ENCODE measurements at regions not wholly inside any gene's neighbourhood (a gene's known extent, or its start where the extent isn't known, plus 50 kb on each side); places are given as distances from the start of the nearest gene placed in this dataset.

DNA sequence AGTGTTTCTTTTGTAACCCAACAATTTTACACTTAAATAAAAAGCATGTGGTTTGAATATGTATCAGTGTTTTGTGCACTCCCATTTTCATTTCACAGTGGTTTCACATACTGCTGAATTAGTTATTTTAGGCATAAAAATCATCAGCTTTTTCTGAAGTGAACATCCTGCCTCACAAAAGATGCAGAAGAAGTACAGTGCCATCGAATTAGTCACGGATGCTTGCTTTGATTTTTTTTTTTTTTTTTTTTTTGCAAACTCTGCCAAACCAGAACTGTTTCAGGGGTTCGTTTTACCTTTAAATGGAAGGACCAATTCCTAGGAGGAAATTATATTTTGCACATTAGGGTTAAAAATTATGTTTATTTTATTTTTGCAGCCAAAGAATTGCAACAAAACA lies 158.6 kb downstream of the RPS12 start:
- DNase-seq (ENCODE audit: low read depth in 1 of 2, low spot score in 1 of 2), result no peak

DNA sequence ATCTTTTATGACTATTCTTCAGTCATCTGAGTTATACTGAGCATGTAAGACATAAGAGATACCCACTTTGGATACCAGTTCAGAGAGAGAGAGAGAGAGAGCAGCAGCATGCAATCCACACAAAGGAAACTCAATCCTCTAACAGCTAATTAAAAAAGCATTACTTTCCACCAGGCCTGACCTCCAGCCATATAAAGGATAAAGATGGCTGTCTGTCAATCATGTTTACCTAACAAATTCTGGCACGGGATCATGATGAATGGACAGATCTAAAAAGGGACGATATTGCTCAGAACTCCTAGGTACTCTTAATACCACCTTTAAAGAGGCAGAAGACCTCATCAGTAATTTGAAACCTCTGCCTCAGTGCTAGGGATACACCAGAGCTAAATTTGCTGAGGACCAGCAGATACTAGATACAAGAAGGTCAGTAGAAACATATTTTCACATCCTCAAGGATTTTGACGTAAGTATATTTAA lies 159.2 kb downstream of the RPS12 start:
- no peak for DNase-seq (ENCODE audit: low read depth in 1 of 2, low spot score in 1 of 2)

DNA sequence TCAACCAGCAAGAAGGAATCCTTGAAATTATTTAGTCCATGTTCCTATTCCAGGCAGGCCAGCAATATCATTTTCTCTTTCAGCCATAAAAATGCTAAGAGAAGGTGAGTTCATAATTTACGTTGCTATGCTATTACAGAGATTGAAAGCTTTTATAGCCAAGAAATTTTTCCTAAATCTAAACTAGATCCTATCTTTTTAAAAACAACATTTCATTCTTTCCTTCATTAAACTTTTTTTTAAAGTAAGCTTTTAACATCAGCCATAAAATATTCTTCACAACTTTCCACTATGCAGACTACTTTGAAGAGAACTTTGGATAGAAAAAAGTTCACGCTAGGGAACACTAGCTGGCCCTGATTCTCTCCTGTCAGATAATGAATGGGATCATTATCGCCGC lies 159.8 kb downstream of the RPS12 start:
- no peak for DNase-seq (ENCODE audit: low read depth in 1 of 2, low spot score in 1 of 2)

DNA sequence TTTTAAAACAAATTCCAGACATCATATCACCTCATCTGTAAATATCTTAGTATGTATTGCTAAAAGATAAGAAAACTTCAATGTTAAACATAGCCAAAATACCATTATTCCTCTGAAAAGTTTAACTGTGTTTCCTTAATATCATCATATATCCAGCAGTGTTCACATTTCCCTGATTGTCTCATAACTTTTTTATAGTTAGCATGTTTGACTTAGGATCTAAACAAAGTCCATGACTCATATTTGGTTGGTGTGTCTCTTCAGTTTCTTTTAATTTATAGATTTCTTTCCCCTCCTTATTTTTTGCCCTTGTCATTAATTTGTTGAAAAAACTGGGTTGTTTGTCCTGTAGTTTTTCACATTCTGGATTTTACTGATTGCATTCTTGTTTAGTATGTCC lies 163.0 kb downstream of the RPS12 start:
- DNase-seq (ENCODE audit: low read depth in 1 of 2, low spot score in 1 of 2), result no peak

DNA sequence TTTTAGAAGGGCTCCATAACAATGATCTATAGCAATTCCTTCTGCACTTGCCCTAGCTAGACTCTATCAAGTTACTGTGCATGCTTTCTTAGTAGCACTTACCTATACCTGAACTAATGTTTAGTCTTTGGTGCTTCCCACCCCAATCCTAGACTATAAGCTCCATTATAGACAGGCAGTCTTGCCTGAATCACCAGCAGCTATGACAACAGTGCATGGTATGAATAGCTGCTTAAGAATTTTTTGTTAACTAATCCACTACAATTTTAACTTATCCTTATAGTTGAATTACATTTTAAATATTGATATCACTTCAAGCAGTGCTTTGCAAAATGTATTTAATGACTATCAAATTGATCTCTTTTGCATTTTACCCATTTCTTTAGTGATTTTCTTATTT lies 164.3 kb downstream of the RPS12 start:
- no peak for DNase-seq (ENCODE audit: low read depth in 1 of 2, low spot score in 1 of 2)

DNA sequence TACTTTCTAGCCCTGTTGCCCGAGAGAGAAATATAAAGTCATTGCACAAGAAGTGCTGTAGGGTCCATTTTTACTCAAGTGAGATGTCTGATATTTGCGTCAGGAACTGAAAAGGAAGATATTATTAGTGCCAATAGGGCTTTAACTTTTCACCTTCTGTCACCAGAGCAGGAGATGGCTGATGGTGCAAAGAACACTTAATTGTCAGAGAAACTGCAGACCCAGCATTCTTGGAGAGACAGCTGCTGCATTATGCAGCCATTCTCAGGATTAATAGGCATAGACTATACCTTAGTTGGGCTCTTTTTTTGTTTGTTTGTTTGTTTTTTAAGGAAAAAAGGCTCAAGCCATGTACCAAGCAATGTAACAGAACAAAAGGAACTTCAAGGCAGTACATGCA lies 179.4 kb downstream of the RPS12 start:
- no peak for DNase-seq (ENCODE audit: low read depth in 1 of 2, low spot score in 1 of 2)

DNA sequence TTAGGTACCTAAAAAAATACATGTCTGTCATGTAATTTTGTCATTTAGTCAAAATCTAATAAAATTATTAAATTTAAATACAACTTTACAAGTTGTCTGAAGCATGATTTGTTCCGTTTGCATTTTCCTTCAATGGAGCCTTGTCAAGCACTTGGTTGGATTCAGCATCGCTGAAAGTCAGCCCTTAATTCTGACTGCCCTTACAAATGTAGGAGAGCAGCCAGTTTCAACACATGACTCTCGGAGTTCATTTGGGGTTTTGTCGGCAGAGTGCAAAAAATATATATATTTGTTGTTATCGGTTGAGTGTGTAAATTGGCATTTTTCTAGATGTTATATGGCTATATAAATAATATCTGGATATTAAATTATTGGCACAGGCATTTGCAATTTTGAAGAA lies 180.6 kb downstream of the RPS12 start:
- no peak for DNase-seq (ENCODE audit: low read depth in 1 of 2, low spot score in 1 of 2)

DNA sequence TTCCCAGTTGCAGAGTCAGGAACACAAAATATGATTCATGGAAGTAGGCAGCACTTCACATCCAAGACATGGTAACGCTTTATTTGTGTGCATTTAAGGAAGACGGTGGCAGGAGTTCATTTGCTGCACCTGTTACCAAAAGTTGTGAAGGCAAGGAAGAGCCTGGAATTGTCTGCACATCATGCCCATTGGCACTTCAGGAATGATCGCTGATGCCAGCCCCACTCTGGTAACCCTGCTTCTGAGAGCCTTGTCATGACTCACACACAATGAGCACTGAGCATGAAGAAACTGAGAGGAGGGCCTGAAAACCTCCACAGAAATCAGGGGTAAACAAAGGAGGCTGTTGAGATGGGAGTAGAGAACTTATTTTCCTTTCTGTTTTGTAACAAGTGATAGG lies 181.1 kb downstream of the RPS12 start:
- no peak for DNase-seq (ENCODE audit: low read depth in 1 of 2, low spot score in 1 of 2)

DNA sequence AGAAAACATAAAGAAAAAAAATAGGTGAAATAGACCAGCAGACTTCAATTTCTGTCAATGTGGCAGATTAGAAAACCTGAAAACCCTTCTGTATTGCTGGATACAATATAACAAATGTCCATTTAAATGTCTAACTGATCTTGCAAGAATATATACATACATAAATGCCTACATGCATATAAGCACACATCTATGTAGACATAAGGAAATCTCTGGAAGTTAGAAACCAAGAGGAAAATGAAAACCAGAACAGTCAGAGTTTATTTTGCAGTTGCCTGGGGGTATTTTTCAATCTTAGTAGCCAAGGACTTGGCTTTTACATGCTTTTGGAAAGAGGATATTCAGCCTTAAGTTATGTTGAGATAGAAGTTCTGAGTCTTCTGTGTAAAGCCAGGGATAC lies 184.0 kb downstream of the RPS12 start:
- DNase-seq (ENCODE audit: low read depth in 1 of 2, low spot score in 1 of 2), result no peak

DNA sequence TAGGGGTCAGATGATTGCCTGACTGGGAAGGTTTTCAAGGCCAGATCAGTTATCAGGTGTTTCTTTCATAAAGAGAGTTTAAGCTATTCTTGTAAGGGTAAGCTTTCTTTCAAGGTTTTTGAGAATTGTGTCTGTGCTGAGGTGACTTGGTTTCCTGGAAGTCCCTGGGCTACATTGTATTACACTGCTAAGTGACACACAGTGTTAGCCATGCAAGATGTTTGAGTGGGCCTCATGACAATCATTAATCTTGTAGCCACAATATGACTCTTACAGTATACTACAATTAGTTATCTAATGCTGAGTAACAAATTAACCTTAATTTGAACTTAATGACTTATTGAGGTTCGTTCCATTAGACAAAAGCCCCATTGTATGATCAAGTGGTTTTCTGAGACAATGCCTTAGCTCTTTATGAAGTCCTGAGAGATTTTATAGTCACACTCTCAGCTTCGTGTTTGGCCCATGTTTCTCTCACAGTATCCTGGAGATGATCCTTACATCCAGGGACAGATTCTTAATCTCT lies 186.7 kb downstream of the RPS12 start:
- no peak for DNase-seq (ENCODE audit: low read depth in 1 of 2, low spot score in 1 of 2)

DNA sequence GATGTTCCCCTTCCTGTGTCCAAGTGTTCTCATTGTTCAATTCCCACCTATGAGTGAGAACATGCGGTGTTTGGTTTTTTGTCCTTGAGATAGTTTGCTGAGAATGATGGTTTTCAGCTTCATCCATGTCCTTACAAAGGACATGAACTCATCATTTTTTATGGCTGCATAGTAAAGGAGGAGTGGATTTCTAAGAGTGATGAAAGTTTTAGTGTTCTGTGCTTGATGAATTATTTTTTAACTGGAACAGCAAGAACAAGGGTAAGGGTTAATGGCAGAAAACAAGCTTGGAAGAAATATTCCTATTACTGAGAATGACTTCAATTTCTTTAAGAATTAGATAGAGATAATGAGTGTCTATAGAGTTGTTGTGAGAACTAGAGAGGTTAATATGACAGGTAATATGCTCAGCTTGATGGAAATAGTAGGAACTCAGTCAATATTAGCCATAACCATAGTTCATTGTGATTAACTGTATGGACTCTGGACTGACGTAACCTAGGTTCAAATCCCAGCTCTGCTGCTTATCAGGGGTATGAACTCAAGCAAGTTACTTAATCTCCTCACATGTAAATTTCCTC lies 190.0 kb downstream of the RPS12 start:
- DNase-seq (ENCODE audit: low read depth in 1 of 2, low spot score in 1 of 2), result no peak

DNA sequence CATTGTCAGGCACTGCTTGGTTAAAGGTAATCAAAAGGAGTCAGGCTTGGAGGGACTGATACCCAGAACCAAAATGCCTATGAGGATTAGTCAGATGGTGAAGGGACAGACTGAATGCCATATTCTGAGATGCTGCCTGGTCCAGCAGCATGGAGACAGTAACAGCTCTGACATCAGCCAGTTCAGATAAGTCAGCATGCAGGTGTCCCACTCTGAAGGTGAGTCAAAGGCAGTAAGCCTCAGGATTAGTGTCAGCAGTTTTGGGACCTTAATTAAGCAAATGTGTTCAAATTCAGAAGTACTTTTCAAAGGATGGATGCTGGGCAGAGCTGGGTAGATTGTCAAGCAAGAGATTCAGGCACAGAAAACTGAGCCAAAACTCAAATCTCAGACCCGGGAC lies 198.4 kb downstream of the RPS12 start:
- no peak for DNase-seq (ENCODE audit: low read depth in 1 of 2, low spot score in 1 of 2)

DNA sequence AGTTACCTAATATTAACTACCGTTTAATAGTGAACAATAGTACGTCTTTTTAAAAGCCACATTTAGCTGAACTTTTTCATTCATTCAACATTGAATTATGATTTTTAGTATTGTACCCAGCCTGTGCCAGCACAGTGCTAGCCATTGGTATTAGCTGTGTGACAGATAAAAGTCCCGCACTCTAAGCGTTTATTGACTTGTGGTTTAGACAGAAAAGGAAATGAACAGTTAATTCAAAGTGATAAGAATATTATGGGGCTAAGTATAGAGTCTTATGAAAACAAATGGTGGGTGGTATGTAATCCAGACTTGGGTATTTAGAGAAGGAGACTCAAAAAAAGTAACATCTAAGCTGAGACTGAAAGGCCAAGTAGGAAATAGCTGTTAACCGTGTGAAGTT lies 202.3 kb downstream of the RPS12 start:
- DNase-seq (ENCODE audit: low read depth in 1 of 2, low spot score in 1 of 2), result no peak

DNA sequence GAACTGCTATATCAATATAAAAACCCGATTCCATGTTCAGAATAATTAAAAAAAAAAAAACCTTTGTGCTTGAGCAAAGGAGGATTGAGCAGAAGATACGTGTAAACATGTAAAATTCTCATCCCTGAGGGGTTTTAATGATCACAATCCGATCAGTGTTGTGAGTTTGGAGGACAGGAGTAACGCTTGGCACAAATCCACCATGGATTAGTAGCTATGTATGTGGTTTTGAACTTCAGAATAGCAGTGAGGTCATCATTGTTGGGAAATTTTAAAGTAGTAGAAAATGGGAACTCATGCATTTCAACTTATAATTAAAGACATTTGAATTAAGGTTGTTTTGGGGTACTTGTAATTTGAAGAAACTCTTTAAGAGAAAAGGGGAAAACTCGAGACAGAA lies 203.2 kb downstream of the RPS12 start:
- DNase-seq (ENCODE audit: low read depth in 1 of 2, low spot score in 1 of 2), result no peak

DNA sequence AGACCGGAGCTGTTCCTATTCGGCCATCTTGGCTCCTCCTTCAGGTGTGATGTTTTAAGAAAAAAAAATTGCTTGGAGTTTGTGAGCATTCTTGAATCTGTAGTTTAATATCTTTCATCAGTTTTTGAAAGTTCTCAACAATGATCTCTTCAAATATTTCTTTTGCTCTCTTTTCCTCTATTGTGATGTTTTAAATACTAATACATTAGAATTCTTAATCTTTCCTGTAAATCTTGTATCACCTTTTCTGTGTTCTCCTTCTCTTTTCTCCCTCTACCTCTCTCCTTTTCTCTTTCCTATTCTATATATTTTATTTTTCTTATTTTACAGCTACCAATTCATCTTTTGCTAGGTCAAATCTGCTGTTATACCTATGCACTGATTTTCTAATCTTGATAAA lies 212.3 kb downstream of the RPS12 start:
- no peak for DNase-seq (ENCODE audit: low read depth in 1 of 2, low spot score in 1 of 2)

DNA sequence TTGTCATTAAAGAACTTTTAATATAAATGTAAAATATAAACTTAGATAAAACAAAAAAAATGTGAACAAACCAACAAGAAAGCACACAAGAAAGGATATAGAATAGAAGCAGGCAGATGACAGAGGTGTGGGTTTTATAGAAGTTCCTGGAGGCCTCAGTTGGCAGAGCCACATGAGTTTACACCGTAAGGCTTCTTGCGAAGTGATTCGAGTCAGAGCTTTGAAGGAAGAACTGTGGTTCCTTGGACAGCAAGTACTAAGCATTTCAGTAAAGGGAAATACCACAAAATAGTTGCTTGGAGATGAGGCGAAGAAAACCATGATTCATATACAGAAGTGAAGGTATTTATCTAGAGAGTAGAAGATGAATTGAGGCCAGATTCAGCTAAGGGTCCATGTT lies 207.9 kb upstream of the EYA4 start:
- DNase-seq (ENCODE audit: low read depth in 1 of 2, low spot score in 1 of 2), result no peak

DNA sequence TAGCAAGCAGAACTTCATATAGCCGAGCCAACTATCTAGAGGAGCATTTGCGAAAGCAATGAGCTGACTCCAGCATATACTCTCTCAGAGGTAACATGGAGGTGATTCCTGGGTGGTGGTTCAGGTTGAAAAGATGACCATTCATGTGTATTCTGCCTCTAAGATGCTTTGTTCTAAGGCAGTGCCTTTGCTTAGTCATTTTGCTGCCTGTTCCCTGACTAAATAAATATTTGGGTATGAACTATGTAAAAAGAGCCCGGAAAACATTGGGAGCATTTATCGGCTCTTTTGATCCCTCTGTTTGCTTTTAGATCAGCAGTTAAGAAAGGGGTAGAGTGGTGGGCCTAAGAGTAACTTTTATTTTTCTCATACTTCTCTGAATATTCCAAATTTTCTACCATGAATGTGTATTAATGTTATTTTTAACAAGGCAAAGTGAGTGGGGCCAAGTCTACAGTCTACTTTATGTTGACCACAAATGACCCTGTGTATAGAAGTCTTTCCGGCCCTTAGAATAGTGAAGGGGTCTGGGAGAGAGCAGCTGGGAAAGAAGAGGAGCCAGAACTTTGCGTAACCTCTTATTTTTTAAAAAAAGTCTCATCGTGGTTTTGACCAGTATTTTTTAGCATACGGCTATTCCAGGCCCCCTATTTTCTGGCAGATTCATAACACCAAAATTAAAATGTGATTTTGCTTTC lies 206.5 kb upstream of the EYA4 start:
- DNase-seq (ENCODE audit: low read depth in 1 of 2, low spot score in 1 of 2), result no peak

DNA sequence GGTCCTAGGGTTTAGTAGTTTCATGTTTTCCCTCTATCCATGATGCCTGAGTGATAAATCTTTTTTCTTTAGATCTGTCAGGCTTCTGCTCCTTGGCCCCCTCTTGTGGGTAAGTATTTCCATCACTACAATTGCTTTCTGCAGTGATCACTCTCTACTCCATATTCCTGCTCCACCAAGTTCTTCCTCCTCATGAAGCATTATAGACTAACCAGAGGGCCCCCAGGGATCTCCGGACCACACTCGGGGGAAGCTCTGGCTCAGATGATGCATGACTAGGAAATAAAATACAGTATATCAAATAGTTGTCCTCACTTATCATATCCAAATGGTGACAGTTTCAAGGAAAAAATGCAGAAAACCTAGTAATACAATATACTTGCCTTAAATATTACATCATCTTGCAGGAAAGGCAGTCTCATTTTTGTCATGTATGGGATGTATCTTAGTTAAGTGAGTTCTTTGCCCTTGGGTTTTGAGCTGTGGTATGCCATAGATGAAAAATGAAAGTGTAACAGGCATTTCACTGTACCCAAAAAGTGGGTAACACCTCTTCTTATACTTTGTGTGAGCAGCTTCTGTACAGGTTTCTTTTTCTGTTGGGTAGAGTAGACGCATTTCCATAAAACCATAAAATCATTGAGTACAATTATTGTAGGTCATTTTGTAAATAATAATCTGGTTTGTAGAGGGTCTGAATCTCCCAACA lies 200.9 kb upstream of the EYA4 start:
- no peak for DNase-seq (ENCODE audit: low read depth in 1 of 2, low spot score in 1 of 2)

DNA sequence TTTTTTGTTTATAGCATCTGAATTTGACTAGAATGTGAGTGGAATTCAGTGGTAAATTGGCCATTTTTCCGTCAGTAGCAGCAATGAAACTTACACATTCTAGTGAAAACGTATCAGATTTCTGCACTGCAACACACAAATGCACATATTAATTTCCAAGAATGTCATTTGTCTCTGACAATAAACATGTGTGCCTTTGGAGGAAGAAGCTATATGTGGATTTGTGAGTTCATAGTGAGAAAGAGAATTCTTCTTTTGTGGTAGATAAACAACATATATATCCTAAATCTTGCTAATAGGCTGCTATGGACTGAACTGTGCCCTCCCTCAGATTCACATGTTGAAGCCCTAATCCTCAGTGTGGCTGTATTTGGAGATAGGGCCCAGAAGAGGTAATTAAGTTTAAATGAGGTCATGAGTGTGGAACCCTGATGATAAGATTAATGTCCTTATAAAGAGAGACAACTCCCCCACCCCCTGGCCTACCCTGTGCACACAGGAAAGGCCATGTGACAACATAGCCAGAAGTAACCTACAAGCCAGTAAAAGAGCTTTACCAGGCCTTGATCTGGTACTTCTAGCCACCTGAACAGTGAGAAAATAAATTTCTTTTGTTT lies 200.2 kb upstream of the EYA4 start:
- no peak for DNase-seq (ENCODE audit: low read depth in 1 of 2, low spot score in 1 of 2)

DNA sequence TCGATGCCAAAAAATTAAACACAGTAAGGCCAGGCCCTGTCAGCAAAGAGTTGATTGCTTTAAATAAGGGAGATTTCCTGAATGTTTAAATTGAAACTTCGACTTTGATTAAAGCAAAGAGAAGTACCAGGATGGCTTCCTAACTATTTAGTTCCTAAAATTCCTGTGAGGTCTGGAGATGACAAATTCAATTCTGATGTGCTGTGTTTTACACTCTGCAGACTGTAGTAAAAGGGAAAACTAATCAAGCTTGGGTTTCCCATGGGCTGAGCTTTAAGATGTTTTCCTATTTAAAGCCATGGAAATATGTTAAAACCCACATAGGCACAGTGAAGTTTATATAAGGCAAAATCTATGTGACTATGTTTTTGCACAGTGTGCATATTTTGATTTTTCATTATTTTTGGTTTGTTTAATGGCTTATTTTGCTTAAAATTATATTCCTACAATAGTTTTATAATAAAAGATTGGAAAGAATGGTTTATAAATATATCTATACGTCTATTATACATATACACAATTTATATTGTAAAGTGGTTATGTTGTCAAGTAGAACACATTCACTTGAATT lies 198.5 kb upstream of the EYA4 start:
- no peak for DNase-seq (ENCODE audit: low read depth in 1 of 2, low spot score in 1 of 2)

DNA sequence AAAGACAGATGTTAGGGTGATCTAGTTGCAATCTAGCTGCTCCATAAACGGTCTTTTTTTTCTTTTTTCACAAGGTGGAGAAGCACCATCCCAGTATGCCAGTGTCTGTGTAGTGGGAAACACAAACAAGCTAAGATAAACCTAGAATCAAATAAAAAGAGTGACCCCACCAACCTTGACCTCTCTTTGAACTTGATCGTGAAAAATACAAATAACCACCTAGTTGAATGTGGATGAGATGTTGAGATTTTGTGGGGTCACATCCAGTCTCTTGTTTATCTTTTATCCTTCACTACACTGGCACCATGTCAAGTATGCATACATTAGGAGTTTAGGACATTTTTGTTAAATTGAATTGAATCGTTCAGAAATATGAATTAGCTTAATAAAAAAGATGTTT lies 194.6 kb upstream of the EYA4 start:
- no peak for DNase-seq (ENCODE audit: low read depth in 1 of 2, low spot score in 1 of 2)
